NCI-H2171 (cell line): ENCODE measurements at regions not wholly inside any gene's neighbourhood (a gene's known extent, or its start where the extent isn't known, plus 50 kb on each side); places are given as distances from the start of the nearest gene placed in this dataset.

Experiments used
- DNase-seq: peaks from one replicate; lab custom pipeline; 2025; lab: John Stamatoyannopoulos, UW

DNA sequence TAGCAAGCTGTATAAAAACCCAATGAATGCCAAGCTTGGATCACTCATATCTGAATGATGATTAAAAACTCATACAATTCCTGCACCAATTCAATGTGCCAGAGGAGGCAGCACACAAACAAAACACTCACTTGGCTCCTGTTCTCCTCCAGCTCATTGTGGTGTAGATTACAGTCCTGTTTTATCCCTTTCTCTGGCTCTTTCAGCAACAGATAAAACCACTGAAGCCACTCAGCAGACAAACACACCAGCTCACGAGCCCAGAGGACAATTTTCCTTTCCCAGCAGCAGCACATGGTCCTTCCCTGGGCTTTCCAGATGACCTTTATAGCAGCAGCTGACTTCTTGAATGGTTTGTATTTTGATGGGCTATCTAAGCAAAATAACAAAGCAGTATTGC is 107.3 kb upstream of the STARD3NL start:
- no peak for DNase-seq

DNA sequence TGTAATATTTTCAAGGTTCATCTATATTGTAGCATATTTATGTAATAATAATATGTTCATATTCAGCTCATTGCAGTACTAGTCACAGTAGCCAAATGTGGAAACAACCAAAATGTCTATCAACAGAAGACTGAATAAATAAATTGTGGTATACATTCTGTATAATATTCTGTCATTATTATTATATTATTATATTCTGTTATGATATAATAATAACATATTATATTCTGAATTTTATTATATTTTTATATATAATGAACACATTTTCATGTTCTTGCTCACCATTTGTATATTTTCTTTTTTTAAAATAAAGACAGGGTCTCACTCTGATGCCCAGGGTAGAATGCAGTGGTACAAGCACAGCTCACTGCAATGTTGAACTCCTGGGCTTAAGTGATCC is 91.2 kb upstream of the STARD3NL start:
- no peak for DNase-seq

DNA sequence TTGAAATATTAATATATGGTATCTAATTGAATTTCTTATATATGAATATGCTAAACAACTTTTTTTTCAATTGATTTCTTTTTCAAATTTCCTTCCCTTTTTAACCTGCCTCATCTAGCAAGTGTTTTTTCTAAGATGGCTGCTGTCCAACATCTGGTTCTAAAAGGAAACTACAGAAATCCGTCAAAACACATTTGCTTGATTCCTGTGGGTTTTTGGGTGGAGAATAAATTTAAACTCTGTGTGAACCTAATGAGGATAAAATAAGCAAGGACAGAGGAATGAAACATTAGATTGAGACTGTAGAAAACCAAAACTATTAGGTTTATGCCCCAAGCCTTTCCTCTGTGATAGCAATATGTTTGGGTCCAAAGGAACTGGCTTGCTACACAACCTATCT is 75.5 kb upstream of the STARD3NL start:
- DNase-seq: no peak

DNA sequence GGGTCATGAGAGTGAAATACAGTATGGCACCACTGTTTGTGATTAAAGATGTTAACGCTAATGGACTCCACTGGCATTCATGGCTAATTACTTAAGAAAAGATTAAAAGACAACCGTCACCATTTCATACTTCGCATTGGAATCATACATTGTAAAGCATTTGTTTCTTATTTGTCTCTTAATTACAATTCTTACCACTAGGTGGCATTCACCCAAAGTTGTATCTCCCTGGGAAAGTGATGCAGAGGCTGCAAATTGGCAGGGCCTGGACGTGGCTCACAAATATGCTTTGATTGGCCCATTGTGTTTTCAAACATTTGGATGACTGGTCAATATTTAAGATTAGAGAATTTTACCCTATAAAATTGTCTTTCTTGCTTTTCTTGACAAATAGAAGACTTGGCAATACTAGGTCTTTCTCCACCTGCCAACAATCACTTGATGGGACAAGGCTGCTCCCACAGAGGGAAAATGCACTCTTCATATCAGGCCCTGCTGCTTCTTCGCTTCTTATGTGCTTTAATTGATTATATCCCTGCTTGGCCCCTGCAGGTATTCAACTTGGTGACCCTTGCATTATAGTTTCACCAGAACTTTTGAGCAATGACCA is 72.1 kb upstream of the STARD3NL start:
- DNase-seq: peak; percentile 43

DNA sequence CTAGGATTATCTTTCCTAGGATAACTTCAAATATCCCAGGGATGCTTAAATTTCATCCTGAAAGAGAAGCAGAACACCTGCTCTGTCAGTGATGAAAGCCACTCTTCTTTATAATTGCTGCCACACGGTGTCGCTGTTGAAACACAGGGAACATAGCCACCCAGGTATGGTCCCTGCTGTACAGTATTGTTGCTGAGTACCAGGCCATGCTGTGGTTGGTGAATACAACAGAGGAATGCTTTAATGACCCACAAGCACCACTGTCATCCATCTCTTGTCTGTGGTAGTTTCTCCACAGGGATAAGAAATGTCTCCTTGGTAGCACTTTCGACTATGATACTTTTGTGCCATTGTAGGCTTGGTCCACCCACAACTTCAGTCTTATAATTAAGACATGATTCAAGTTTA is 70.6 kb upstream of the STARD3NL start:
- DNase-seq: peak; percentile 40

DNA sequence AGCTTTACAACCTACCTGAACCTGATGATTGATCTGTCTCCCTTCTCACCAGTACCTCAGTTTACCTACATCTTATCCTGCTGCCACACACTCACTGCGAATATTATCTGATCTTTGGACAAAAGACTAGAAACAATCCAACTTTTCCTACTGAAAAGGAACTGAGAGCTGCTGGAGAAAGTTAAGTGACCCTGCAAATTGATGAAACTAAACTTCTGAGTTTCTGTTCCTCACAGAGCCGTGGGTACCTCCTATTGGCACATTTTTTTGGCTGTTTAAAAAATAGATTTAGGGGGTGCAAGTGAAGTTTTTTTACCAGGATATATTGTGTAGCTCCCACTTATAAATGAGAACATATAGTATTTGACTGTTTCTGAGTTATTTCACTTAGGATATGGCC is 66.0 kb upstream of the STARD3NL start:
- no peak for DNase-seq

DNA sequence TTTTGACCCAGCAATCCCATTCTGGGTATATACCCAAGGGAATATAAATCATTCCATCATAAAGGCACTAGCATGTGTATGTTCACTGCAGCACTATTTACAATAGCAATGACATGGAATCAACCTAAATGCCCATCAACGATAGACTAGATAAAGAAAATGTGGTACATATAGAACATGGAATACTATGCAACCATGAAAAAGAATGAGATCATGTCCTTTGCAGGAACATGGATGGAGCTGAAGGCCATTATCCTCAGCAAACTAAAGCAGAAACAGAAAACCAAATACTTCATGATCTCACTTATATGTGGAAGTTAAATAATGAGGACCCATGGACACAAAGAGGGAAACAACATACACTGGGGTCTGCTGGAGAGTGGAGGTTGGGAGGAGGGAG is 58.0 kb upstream of the STARD3NL start:
- DNase-seq: no peak

DNA sequence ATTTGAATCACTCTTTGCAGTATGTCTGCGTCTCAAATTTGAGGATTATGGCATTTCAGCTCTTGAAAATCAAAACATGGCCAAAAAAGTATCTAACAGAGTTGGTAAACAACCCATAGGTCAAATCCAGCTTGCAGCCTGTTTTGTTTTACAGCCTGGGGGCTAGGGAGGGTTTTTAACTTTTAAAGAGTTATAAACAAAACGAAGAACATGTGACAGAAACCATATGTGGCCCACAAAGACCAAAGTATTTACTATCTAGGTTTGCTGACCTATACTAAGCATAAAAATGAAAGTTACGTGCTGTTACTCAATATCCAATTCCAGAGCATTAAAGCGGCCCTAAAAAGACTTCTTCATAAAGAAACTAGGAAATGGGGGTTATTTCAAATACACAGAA is 55.5 kb upstream of the STARD3NL start:
- DNase-seq: no peak

DNA sequence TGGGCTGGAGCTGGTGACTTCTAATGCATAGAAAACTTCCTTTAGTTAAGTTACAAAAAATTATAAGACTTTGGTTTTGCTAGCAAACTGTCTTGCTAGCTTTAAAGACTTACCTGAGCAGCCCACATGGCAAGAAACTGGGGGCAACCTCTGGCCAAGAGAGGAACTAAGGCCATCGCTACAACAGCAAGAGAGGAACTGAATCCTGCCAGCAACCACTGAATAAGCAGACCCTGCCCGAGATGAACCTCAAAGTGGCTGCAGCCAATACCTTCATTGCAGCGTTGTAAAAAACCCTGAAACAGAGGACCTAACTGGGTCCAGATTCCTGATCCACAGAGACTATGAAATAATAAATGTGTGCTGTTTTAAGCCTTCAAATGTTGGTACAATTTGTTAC is 54.6 kb upstream of the STARD3NL start:
- DNase-seq: no peak

DNA sequence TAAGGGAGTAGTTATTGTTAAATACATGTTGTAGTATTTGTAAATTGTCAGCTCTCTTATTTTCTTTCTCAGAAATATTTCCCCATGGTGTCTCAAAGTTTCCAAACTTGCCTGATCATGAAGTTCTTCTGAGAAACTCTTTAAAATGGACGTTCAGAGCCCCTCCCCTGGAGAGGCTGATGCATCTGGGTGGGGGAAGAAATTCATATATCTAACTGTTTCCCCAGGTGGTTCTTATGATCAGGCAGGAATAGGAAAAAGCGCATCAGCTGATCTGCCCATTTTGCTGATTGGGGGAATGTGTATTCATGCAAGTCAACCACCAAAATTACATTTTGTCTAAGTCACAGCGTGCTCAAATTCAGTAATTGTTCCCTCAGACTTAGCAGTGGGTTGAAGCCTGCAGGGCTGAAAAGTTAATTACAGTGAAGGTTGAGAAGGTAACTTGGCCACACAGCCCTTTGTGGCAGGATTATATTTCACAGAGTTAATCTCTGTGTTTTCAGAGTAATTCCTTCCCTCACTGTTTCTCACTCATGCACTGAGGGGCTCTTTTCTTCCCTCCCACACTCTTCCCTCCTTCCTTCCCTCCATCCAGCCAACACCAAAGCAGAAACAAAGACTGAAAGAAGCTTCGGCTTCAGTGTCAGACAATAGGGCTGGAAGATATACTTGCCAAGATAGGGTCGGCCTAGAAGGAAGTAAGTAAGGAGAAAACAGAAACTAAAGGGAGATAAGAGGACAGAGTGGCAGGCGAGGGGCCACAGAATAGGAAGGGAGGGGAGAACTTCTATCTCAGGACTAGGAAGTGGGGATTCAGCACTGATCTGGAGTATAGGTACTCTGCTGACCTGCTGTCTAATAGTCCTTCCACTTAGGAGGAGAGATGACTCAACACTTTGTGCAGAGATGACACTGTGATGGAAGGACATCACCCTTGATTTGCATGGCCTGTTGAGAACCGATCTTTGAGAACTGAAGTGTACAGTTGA is 50.5 kb upstream of the STARD3NL start:
- DNase-seq: no peak
